GM18870 (cell line): ENCODE measurements at regions not wholly inside any gene's neighbourhood (a gene's known extent, or its start where the extent isn't known, plus 50 kb on each side); places are given as distances from the start of the nearest gene placed in this dataset.

Experiments used
- ATAC-seq: cut with Tn5 transposase; IDR thresholded peaks from one replicate; pipeline ENCODE4 v1.9.1; 2021; ENCODE audit warnings: moderate library complexity; ENCODE audit not compliant: unreplicated experiment

DNA sequence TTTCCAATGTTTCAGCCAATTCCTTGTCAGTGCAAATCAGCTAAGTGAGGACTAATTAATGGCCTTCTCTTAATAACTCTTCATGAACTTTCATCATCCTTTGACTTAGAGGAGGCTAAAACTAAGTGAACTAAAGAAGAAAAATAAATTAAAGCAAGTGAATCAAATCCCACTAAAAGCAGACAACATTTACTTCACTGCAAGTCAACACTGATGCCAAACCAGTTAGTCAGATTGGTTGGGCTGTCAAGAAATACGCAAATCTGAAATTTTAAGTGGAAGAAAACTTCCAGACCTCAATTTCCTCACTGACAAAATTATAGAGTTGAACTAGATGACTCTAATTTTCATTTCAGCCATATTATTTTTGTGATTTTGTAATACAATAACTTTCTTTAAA, 137.2 kb upstream of the PRLR start:
- no peak for ATAC-seq

DNA sequence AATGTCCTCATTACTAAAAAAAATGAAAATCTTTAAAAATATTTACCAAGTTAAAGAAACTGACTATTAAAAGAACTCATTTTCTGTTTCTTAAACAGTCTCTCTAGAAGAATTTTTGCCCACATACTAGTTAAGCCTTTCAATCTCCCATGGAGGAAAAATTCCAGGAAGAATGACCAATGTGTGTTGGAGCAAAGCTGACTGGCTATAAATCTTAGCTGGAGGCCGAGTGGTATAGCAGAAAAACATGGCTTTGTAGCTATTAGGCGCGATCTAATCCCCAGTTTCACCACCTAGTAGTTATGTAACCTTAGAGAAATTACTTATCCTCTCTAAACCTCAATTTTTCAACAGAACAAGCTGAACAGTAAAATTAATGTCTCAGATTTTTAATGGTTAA, 135.5 kb upstream of the PRLR start:
- no peak for ATAC-seq

GRCh38 chr5:35364350-35364749, 134.1 kb upstream of the PRLR start:
- ATAC-seq: no peak

DNA sequence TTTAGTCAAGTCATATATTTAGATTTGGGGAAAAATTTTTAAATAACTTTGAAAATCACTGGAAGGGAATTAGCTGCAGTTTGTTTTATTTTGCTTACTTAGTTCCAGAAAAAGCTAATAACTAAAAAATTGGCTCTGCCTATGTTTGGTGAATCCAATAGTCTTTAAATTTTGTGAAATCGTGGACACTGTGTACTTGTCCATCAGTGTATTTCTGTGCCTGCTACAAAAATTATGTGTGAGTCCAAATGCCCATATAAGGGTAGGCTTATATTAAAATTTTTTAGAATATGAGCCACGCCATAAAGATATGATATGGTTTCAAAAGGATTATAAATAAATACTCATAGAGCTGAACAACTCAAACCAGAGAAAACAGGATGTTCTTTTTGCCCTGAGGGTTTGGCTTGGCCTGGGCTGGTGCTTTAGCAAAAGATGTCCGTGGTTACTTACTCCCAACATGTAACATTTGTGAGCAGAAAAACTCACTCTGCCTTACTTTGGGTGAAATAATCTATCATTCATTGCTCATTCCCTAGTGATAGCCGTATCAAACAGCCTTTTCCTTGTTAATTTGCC, 133.2 kb upstream of the PRLR start:
- ATAC-seq: no peak

DNA sequence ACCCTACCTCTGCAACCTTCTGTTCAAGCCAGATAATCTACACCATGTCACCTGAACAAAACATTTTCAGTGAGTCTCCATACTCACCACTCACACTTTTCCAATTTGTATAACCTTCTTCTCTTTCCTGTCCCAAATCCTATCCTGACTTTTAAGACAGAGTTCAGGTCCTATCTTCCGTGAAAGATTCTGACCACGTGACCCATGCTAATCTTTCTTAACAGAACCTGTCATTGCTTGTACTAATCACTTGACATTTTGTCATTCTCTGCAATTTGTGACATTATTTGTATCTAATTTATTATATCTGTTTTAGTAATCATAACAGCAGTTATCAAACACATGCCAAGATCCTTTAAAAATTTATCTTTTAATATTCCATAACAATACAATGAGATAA, 132.5 kb upstream of the PRLR start:
- no peak for ATAC-seq

DNA sequence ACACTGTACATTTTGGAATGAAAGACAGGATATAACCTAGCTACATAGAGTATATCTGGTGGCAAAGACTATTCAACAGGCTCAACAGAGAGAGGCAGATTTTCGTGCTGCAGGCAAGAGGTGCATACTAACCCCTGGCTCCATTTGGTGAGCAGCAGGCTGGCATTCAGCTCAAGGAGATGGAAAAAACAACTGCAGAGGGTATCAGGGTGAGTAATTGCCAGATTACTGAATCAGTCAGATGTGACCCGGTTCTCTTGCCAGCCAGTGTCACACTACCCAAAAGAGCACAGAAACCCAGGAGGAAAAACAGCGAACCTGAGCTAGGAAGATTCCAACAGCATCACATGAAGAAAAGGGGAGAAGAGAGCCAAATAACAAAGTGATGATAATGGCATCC, 130.4 kb upstream of the PRLR start:
- no peak for ATAC-seq

- no peak for ATAC-seq
Observed at GRCh38 chr5:35359859-35360258, 129.6 kb upstream of the PRLR start.

DNA sequence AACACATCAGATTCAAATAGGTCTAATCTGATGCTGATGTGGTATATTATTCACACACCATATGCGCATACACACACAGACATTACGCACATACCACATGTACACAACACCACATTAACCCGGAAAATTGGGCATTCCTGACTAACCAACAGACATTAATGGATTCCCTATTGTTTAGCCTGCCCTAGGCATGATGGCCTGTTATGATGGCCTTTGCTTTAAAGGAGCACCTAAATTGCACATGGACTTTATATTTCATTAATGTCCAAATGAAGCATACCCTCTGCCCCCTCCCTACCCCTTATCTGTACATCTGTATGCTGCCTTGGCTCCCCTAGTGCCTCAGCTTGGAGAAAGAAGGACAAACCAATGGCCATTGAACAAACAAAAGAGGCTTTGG, 127.7 kb upstream of the PRLR start:
- ATAC-seq: no peak

DNA sequence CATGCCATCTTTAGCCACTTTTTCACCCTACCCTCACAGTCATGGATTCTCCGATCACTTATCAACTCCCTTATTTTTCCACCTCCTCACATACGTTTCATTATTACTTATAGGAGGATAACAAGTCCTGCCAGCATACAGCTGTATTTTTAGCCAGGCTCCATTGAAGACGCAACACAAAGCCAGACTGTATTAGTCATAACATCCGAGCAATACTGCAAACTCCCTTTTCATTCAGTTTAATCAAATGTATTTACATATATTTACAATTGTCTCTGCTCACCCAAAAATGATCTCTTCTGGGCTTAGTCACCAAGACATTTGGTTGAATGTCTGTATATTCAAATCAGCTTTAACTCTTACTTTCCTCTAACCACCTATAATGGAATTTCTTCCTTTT, 126.4 kb upstream of the PRLR start:
- no peak for ATAC-seq

- ATAC-seq: no peak
Observed at GRCh38 chr5:35354751-35355150, 124.5 kb upstream of the PRLR start.

DNA sequence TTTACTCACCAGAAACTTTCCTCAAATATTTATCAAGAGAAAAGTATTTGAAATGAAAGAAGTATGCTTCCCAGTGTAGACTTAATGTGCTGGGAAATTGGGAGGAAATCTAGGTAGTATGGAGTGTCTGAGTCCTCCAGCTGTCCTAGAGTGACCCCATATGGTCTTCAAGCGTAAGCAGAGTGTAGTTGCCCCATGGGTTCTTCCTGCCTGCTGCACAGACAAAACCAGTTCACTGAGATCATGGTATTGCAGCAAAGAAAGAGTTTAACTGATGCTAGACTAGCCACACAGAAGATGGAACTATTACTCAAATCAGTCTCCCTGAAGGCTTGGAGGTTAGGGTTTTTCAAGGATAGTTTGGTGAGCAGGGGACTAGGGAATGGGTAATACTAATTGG, 114.9 kb upstream of the PRLR start:
- no peak for ATAC-seq

- no peak for ATAC-seq
Observed at GRCh38 chr5:35342664-35343063, 112.4 kb upstream of the PRLR start.

DNA sequence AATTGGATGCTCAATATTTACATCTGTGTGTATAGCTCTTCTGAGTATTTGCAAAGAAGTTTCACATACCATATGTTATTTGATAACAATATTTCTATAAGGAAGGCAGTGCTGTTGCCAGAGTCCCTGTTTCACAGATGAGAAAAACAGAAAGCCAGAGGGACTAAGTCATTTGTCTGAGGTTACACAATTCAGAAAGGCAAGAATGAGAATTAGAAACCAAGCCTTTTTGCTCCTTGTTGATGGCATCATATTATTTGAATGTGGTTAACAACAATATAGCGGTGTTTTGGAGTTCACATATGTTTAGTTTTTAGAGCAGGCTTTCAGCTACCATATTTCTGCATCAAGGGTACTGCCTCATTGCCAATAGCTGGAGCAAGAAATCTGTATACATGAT, 110.9 kb upstream of the PRLR start:
- no peak for ATAC-seq

DNA sequence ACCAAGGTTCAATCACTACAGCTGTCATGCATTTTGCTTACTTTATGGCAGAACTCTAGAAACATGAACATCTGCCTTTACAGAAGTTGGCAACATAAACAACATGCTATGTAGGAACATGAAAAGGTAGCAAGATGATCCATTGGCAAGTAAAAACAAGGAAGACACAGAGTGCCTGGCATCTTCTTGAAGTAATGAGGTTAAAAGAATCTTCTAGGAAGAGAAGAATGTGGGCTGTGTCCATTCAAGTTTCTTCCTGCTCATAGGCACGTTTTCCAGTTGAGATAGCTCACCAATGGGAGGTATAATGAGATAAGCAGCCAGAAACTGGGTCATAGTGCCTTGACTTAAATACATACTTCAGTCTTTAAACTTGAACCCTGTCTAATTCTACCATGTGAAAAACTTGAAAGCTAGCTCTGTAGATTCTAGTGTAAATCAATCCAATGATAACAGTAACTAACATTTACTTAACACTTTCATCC, 109.4 kb upstream of the PRLR start:
- no peak for ATAC-seq

DNA sequence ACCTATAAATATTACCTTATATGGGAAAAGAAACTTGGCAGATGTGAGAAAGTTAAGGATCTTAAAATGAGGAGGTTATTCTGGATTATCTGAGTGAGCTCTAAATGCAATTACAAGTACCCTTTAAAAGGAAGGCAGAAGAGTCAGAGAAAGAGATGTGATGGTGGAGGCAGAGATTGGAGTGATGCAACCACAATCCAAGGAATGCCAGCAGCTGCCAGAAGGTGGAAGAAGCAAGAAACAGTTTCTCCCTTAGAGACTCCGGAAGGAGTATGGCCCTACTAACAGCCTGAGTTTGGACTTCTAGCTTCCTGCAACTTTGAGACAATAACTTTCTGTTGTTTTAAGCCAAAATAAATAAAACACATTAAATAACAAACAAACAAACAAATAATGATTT, 108.7 kb upstream of the PRLR start:
- ATAC-seq: no peak

- ATAC-seq: no peak
Observed at GRCh38 chr5:35338157-35338453, 107.8 kb upstream of the PRLR start.

DNA sequence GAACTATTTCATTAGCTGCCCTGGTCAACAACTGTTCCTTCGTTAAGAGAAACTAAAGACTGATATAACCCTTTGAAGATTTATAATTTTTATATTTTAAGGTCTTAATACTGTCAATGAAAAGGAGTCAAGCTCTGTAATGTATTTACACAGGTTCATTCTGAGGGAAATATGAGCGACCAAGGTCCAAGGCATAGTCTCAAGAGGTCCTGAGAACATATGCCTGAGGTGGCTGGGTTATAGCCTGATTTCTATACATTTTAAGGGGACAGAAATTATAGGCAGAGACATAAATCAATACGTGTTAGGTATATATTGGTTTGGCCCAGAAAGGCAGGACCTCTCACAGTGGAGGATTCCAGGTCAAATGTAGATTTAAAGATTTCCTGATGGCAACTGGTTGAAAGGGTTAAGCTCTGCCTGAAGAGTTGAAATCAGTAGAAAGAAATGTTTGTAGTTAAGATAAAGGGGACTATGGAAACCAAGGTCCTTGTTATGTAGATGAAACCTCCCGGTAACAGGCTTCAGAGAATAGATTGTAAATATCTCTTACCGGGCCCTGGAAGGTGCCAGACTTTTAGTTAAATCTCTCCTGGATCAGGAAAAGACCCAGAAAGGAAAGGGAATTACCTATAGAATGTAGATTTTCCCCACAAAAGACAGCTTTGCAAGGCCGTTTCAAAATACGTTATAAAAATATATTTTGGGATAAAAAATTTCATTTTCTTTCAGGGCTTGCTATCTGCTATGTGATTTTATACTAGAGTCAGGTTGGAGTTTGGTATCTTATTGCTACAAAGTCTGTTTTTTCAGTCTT, 107.3 kb upstream of the PRLR start:
- ATAC-seq: no peak

- no peak for ATAC-seq
Observed at GRCh38 chr5:35336230-35336629, 105.9 kb upstream of the PRLR start.

- ATAC-seq: no peak
Observed at GRCh38 chr5:35335752-35336151, 105.5 kb upstream of the PRLR start.

- no peak for ATAC-seq
Observed at GRCh38 chr5:35333366-35333765, 103.1 kb upstream of the PRLR start.

DNA sequence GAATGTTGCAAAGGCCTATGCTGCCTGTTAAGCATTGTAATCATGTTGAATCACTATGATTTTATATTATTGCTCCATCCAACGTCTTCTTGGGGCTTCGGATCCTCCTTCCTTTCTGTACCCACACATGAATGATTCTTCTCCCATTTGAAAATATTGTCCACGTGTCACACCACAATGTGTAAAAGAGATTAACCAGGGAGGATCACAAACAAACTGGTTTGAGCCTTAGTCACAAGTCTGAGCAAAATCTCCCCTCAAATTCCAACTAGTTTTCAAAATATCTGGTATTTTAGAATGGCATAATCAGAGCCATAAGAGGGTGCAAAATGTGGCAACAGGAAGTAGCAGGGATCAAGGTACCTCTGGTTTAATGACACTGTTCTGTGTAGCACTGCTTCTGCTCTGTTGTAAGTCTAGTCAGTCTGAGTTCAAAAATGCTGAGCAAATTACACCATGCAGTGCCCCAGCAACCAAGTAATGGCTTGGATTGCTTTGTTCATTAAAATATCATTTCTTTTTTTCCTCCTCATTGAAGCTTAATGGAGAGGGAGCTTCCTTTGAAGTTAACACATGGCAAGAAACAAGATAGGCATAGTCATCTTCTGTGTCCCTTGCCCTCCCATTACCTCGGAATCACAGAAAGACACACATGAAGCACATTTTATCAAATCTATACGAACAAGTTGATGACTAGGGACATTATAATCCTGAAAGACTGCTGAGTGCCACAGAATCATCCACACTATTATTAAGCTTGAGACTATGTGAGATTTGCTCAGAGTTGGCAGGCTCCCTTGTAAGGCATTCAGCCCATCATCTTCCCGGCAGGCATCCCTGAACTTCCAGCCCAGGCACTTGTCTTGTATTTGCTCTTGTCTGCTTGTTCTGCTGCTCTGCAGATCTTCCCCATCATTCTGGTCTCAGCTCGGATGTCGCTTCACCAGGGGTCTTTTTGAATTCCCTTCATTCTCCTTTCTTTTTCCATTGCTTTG, 102.0 kb upstream of the PRLR start:
- ATAC-seq: no peak

DNA sequence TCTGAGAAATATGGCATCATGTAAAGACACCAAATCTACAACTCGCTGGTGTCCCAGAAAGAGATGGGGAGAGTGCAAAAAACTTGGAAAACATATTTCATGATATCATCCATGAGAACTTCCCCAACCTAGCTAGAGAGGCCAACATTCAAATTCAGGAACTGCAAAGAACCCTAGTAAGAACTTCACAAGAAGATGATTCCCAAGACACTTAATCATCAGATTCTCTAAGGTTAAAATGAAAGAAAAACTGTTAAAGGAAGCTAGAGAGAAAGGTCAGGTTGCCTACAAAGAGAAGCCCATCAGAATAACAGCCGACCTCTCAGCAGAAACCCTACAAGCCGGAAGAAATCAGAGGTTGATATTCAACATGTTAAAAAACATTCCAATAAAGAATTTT, 95.5 kb upstream of the PRLR start:
- ATAC-seq: no peak
